PFSK-1 (cell line): ENCODE measurements at regions not wholly inside any gene's neighbourhood (a gene's known extent, or its start where the extent isn't known, plus 50 kb on each side); places are given as distances from the start of the nearest gene placed in this dataset.

Experiments
- POLR2AphosphoS5 ChIP-seq: IDR thresholded peaks from 2 replicates; pipeline ENCODE4 v1.6.1; 2012; ENCODE audit warnings: low read depth, mild to moderate bottlenecking, control low read depth, low read length, moderate library complexity
- SIN3A ChIP-seq: IDR thresholded peaks from 2 replicates; pipeline ENCODE4 v1.6.1; 2012; ENCODE audit warnings: mild to moderate bottlenecking, low read length, moderate library complexity, borderline replicate concordance; ENCODE audit not compliant: insufficient read depth
- TF ChIP-seq, protein P1 (sequence below), 2 experiments: IDR thresholded peaks; 2 replicates each; pipeline versions ENCODE4 v1.6.1 to v1.8.0; 2011 to 2012; ENCODE audit warnings: low read depth in 2 of 2, low read length in 2 of 2, control low read depth in 1 of 2, inconsistent platforms in 1 of 2, mild to moderate bottlenecking in 1 of 2, moderate library complexity in 1 of 2; ENCODE audit not compliant: insufficient read depth in 1 of 2

DNA sequence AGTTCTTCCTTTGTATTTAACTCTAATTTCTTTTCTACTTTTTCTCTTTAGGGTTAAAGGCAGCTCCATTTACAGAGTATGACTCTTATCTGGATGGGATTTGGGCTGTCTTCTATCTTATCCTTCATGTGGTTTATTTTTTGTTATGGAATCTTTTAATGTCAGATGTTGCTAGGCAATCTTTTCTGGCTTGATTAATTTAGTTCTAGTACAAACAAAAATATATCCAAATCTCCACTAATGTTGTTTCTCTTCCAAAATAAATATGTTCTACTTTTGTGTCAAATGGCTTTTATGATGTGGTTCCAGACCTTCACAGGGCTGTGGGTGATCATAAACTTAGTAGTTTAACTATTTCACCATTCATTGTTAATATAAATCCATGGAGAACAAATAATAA is 246.9 kb downstream of the AHR start:
- TF ChIP-seq, protein P1, sequence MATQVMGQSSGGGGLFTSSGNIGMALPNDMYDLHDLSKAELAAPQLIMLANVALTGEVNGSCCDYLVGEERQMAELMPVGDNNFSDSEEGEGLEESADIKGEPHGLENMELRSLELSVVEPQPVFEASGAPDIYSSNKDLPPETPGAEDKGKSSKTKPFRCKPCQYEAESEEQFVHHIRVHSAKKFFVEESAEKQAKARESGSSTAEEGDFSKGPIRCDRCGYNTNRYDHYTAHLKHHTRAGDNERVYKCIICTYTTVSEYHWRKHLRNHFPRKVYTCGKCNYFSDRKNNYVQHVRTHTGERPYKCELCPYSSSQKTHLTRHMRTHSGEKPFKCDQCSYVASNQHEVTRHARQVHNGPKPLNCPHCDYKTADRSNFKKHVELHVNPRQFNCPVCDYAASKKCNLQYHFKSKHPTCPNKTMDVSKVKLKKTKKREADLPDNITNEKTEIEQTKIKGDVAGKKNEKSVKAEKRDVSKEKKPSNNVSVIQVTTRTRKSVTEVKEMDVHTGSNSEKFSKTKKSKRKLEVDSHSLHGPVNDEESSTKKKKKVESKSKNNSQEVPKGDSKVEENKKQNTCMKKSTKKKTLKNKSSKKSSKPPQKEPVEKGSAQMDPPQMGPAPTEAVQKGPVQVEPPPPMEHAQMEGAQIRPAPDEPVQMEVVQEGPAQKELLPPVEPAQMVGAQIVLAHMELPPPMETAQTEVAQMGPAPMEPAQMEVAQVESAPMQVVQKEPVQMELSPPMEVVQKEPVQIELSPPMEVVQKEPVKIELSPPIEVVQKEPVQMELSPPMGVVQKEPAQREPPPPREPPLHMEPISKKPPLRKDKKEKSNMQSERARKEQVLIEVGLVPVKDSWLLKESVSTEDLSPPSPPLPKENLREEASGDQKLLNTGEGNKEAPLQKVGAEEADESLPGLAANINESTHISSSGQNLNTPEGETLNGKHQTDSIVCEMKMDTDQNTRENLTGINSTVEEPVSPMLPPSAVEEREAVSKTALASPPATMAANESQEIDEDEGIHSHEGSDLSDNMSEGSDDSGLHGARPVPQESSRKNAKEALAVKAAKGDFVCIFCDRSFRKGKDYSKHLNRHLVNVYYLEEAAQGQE (IDR thresholded peaks at IDR 0.05; ENCODE audit: insufficient read depth in 1 of 2, low read depth in 2 of 2, low read length in 2 of 2): no peak
- no peak for TF ChIP-seq POLR2AphosphoS5
- TF ChIP-seq SIN3A: no peak
